HepG2 (cell line): ENCODE measurements at regions not wholly inside any gene's neighbourhood (a gene's known extent, or its start where the extent isn't known, plus 50 kb on each side); places are given as distances from the start of the nearest gene placed in this dataset.

ENCODE experiments used
- ATAC-seq: fragments of 200-7000 bp; cut with Tn5 transposase; 3 replicates; pipeline ENCODE4 v1.9.1; 2020; ENCODE audit warnings: mild to moderate bottlenecking, moderate library complexity
- BruUV-seq: library from RNA; stranded (reverse); fragments of 400-500 nt; replicated peaks from 2 replicates; lab custom pipeline; 2021; lab: Mats Ljungman, UMichigan
- CTCF ChIA-PET: fragments of 300-600 bp; formaldehyde crosslinking; extraction: SDS; loops from one replicate; lab custom pipeline; 2021; ENCODE audit warnings: low total read pairs, inconsistent platforms, low intra/inter-chr PET ratio; lab: Yijun Ruan, JAX
- POLR2A ChIA-PET: fragments of 350-600 bp; sonication (Branson Sonifier 250); formaldehyde crosslinking; loops from one replicate; lab custom pipeline; 2020; ENCODE audit warnings: antibody characterized with exemption, inconsistent platforms; lab: Yijun Ruan, JAX
- DNase-seq: peaks from one replicate; pipeline ENCODE4 v3.0.0-alpha.2; 2015; ENCODE audit warnings: low spot score
- FAIRE-seq: peaks from 3 replicates; lab custom pipeline; 2011; peaks lifted over from hg19 to GRCh38; lab: Jason Lieb, UNC
- H2AFZ ChIP-seq: one replicate; pipeline ENCODE4 v1.6.1; 2011; ENCODE audit warnings: low read length, inconsistent platforms
- H3K27ac ChIP-seq: fragments of 300-600 bp; 3 replicates; pipeline ENCODE4 v1.8.0; 2011; ENCODE audit warnings: mixed run types, mild to moderate bottlenecking, mixed read lengths, low read length, inconsistent platforms; ENCODE audit not compliant: insufficient read depth; ENCODE audit errors: extremely low read length
- H3K27me3 ChIP-seq, 2 experiments: fragments of 200-600 bp in 1 of 2; 2 replicates in 1 of 2; 3 replicates in 1 of 2; pipeline versions ENCODE4 v1.6.0 to v1.8.0; 2011; ENCODE audit warnings: low read length in 2 of 2, mild to moderate bottlenecking in 2 of 2, moderate library complexity in 2 of 2, inconsistent platforms in 1 of 2; ENCODE audit not compliant: insufficient read depth in 2 of 2, control insufficient read depth in 1 of 2
- H3K36me3 ChIP-seq, 2 experiments: fragments of 200-600 bp in 1 of 2; replicated peaks in 1 of 2; 2 replicates in 1 of 2; 3 replicates in 1 of 2; pipeline versions ENCODE4 v1.5.1 to v1.8.0; 2011; ENCODE audit warnings: low read length in 2 of 2, inconsistent platforms in 1 of 2; ENCODE audit not compliant: insufficient read depth in 2 of 2, control insufficient read depth in 1 of 2
- H3K4me1 ChIP-seq: 2 replicates; pipeline ENCODE4 v1.5.1; 2012; ENCODE audit warnings: low read length, inconsistent platforms; ENCODE audit not compliant: insufficient read depth
- H3K4me2 ChIP-seq: 2 replicates; pipeline ENCODE4 v1.6.0; 2011; ENCODE audit warnings: low read depth, low read length, inconsistent platforms
- H3K4me3 ChIP-seq, 3 experiments: fragments of 200-600 bp in 1 of 3; sonication (generic), shearing (Covaris generic) in 1 of 3; replicated peaks in 1 of 3; 2 replicates each; pipeline ENCODE4 v1.5.1; 2011 to 2016; ENCODE audit warnings: low read length in 3 of 3, inconsistent platforms in 2 of 3, low read depth in 2 of 3, mild to moderate bottlenecking in 2 of 3, control low read depth in 1 of 3, mixed read lengths in 1 of 3; ENCODE audit not compliant: insufficient read depth in 1 of 3
- H3K79me2 ChIP-seq: one replicate; pipeline ENCODE4 v1.6.1; 2011; ENCODE audit warnings: low read length, inconsistent platforms; ENCODE audit not compliant: insufficient read depth
- H3K9ac ChIP-seq: 2 replicates; pipeline ENCODE4 v1.6.0; 2011; ENCODE audit warnings: mild to moderate bottlenecking, low read depth, low read length, inconsistent platforms; ENCODE audit not compliant: insufficient read depth
- H3K9me3 ChIP-seq: 2 replicates; pipeline ENCODE4 v1.5.1; 2012; ENCODE audit warnings: mild to moderate bottlenecking, low read length
- H4K20me1 ChIP-seq: 2 replicates; pipeline ENCODE4 v1.6.0; 2011; ENCODE audit warnings: inconsistent platforms, mild to moderate bottlenecking, low read length, moderate library complexity; ENCODE audit not compliant: insufficient read depth
- AKAP8 ChIP-seq: sonication (generic); formaldehyde crosslinking; IDR thresholded peaks from 2 replicates; pipeline ENCODE4 v1.5.1; 2020; ENCODE audit warnings: mild to moderate bottlenecking, missing genetic modification reagents
- HMGA1 ChIP-seq: sonication (generic); formaldehyde crosslinking; conservative IDR thresholded peaks from 2 replicates; pipeline ENCODE4 v1.4.0; 2020; ENCODE audit warnings: missing genetic modification reagents
- HNRNPL ChIP-seq: fragments of 200-400 bp; formaldehyde crosslinking; IDR thresholded peaks from 2 replicates; pipeline ENCODE4 v1.6.1; 2017; ENCODE audit warnings: mild to moderate bottlenecking, low read depth, low read length
- HNRNPLL ChIP-seq: fragments of 200-400 bp; formaldehyde crosslinking; IDR thresholded peaks from 2 replicates; pipeline ENCODE4 v1.6.1; 2017; ENCODE audit warnings: mild to moderate bottlenecking, low read depth, low read length; ENCODE audit not compliant: poor library complexity, severe bottlenecking
- ISL2 ChIP-seq: sonication (generic); formaldehyde crosslinking; IDR thresholded peaks from 2 replicates; pipeline ENCODE4 v1.5.0; 2020; ENCODE audit warnings: missing genetic modification reagents
- PHF21A ChIP-seq: sonication (generic); formaldehyde crosslinking; IDR thresholded peaks from 2 replicates; pipeline ENCODE4 v1.5.0; 2020; ENCODE audit warnings: mild to moderate bottlenecking, missing genetic modification reagents
- PRDM10 ChIP-seq: sonication (generic); formaldehyde crosslinking; IDR thresholded peaks from 2 replicates; pipeline ENCODE4 v1.4.0; 2020; ENCODE audit warnings: low read depth, missing genetic modification reagents
- PREB ChIP-seq: sonication (generic); formaldehyde crosslinking; IDR thresholded peaks from 2 replicates; pipeline ENCODE4 v1.4.0; 2020; ENCODE audit warnings: missing genetic modification reagents
- RBAK ChIP-seq: sonication (generic); formaldehyde crosslinking; IDR thresholded peaks from 2 replicates; pipeline ENCODE4 v1.5.1; 2020; ENCODE audit warnings: mild to moderate bottlenecking, missing genetic modification reagents
- ZNF225 ChIP-seq: sonication (generic); formaldehyde crosslinking; IDR thresholded peaks from 2 replicates; pipeline ENCODE4 v1.4.0; 2020; ENCODE audit warnings: mild to moderate bottlenecking, missing genetic modification reagents
- ZNF292 ChIP-seq: sonication (generic); formaldehyde crosslinking; IDR thresholded peaks from 2 replicates; pipeline ENCODE4 v1.8.1; 2022; ENCODE audit warnings: mild to moderate bottlenecking, low read depth, missing genetic modification reagents, borderline replicate concordance
- ZNF468 ChIP-seq: sonication (generic); formaldehyde crosslinking; IDR thresholded peaks from 2 replicates; pipeline ENCODE4 v1.8.0; 2022; ENCODE audit warnings: mild to moderate bottlenecking, moderate library complexity, missing genetic modification reagents
- ZNF605 ChIP-seq: sonication (generic); formaldehyde crosslinking; IDR thresholded peaks from 2 replicates; pipeline ENCODE4 v1.8.0; 2022; ENCODE audit warnings: mild to moderate bottlenecking, missing genetic modification reagents
- ZNF883 ChIP-seq: sonication (generic); formaldehyde crosslinking; IDR thresholded peaks from 2 replicates; pipeline ENCODE4 v1.5.1; 2020; ENCODE audit warnings: mild to moderate bottlenecking, missing genetic modification reagents; ENCODE audit errors: not compliant biosample characterization
- WGBS: methylation state at CpG from one replicate; pipeline ENCODE4 v1.1.6; 2017; ENCODE audit warnings: low lambda C conversion rate; 5-methylcytosine and 5-hydroxymethylcytosine counted together
- in situ Hi-C: cut with HindIII; loops from 2 replicates; pipeline ENCODE4 v1.10.0; 2017; ENCODE audit warnings: low pct_unique_long_range_greater_than_20kb; ENCODE audit not compliant: extremely low pct_ligation_motif_present
- intact Hi-C: fragments of 100-400 bp; cut with micrococcal nuclease; formaldehyde crosslinking; loops from one replicate; pipeline ENCODE4 v1.10.0; 2022; ENCODE audit not compliant: unreplicated experiment

DNA sequence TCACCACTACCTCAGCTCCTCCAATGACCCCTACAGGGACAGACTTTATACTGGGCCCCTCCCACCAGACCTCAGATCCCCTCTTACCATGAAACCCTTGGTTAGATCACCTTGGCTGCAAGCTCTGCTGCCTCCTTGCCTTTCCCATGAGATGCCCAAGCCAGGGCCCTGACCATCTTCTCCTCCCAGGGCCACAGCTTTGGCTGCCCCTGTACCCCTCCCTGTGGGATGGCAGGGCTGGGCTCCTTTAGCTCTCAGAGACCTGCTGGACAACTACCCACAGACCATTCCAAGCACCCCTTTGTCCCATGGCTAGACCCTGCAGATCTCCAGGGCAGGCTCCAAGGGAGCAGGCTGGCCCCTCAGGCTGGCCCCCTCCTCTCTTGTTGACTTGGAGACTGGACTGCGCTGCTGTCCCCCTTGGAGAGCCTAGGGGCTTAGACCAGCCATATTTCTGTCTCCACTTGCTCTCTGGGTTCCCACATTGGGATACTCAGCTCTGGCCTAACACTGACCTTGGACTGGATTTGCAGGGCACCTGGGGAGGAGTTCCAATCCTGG, 1692.7 kb downstream of the TP53TG3F start:
- Histone ChIP-seq H3K9ac (no peak overlapping the region), H3K36me3 (no peaks in the 10 kb centered on the region), H3K4me1 (no peaks in the 10 kb centered on the region), H3K27ac (no peak overlapping the region), H3K4me3 (no peak overlapping the region), H3K27me3 (no peaks in the 10 kb centered on the region), H4K20me1 (no peaks in the 10 kb centered on the region), H2AFZ (no peak overlapping the region), H3K4me2 (no peak overlapping the region), H3K79me2 (no peaks in the 10 kb centered on the region), H3K9me3 (peaks cover 94% of the 10 kb centered on the region)
- CTCF ChIA-PET = no interaction called here
- no TSS peak for BruUV-seq
- TF ChIP-seq ZNF292 (CRISPR knock-in tag) (no peak), AKAP8 (CRISPR knock-in tag) (no peak), HMGA1 (CRISPR knock-in tag) (no peak), ZNF468 (no peak), ZNF605 (no peak)
- 0% methylated on average over 1 of the region's 1 CpG for WGBS
- FAIRE-seq (no peak), DNase-seq (no peak), ATAC-seq (no peak)
- POLR2A ChIA-PET = no interaction called here
- intact Hi-C loops = no loop called here
- in situ Hi-C loops = no loop called here

DNA sequence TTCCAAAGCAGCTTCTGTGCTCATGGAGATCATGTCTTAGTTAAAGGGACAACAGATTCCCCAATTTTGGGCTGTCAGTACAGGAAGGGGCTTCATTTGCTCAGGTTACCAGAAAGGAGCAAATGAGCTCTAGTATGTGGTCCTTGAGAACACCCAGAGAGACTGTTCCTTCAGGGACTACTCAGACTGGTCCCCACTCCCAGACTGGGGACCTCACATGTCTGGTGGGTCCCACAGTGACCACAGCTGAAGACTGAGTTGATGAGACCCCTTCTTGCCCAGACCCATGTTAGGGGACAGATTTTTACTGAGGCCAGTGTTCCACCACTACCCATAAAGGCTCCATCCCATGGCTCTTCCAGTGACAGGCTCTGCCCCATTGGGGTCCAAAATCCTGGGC, 1695.2 kb downstream of the TP53TG3F start:
- Histone ChIP-seq H2AFZ (no peak overlapping the region), H3K4me2 (no peak overlapping the region), H3K27ac (no peak overlapping the region), H3K79me2 (no peaks in the 10 kb centered on the region), H3K36me3 (no peaks in the 10 kb centered on the region), H3K4me1 (no peaks in the 10 kb centered on the region), H3K4me3 (no peak overlapping the region), H3K9me3 (peaks cover 82% of the 10 kb centered on the region), H4K20me1 (no peaks in the 10 kb centered on the region), H3K27me3 (no peaks in the 10 kb centered on the region), H3K9ac (no peak overlapping the region)
- in situ Hi-C loops (no loop called here), intact Hi-C loops (no loop called here)
- POLR2A ChIA-PET = no interaction called here
- BruUV-seq = no TSS peak
- FAIRE-seq = no peak
- CTCF ChIA-PET = no interaction called here
- TF ChIP-seq ZNF225 (CRISPR knock-in tag) (no peak), HNRNPLL (no peak), PREB (no peak), HNRNPL (no peak), RBAK (no peak), ZNF883 (CRISPR knock-in tag) (no peak), PRDM10 (CRISPR knock-in tag) (no peak), PHF21A (no peak), ISL2 (no peak)
- no peak for DNase-seq
- ATAC-seq = no peak
